ENCODE measurements at regions not wholly inside any gene's neighbourhood (a gene's known extent, or its start where the extent isn't known, plus 50 kb on each side); places are given as distances from the start of the nearest gene placed in this dataset.

DNA sequence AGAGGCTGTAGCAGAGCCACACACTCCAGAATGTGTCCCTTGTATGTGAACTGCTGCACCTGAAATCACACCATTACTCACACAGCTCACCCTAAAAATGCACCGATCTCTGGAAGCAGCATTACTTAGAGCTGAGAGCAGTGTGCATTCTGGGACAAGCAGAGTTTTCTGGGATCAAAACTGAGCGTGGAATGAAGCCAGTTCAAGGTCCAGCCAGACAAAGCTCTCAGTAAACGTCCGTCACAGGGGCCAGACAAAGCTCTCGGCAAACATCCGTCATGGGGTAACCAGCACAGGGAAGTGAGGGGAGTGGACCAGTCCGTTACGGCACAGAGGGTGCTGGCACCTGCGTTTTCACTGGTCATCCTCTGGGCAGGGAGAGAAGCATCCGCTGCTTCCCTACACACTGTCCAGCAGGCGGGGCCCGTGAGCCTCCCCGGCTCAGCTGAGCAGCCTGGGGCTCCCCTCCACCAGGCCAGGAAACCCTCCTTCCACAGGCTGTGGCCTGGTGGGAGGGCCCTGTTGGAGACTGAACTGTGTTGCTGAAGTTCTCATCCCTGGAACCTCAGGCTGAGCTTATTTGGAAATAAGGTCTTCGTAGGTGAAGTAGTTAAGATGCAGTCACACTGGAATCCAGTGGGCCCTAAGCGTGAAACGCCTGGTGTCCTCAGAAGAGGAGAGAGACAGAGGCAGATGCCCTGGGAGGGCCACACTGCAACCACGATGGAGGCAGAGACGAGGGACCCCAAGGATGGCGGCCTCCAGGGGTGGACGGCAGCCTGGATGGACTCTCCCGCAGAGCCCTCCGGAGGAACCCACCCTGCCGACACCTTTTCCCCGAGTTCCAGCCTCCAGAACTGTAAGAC lies 883.9 kb downstream of the BRD1 start (continued):
- TF ChIP-seq, protein P1, sequence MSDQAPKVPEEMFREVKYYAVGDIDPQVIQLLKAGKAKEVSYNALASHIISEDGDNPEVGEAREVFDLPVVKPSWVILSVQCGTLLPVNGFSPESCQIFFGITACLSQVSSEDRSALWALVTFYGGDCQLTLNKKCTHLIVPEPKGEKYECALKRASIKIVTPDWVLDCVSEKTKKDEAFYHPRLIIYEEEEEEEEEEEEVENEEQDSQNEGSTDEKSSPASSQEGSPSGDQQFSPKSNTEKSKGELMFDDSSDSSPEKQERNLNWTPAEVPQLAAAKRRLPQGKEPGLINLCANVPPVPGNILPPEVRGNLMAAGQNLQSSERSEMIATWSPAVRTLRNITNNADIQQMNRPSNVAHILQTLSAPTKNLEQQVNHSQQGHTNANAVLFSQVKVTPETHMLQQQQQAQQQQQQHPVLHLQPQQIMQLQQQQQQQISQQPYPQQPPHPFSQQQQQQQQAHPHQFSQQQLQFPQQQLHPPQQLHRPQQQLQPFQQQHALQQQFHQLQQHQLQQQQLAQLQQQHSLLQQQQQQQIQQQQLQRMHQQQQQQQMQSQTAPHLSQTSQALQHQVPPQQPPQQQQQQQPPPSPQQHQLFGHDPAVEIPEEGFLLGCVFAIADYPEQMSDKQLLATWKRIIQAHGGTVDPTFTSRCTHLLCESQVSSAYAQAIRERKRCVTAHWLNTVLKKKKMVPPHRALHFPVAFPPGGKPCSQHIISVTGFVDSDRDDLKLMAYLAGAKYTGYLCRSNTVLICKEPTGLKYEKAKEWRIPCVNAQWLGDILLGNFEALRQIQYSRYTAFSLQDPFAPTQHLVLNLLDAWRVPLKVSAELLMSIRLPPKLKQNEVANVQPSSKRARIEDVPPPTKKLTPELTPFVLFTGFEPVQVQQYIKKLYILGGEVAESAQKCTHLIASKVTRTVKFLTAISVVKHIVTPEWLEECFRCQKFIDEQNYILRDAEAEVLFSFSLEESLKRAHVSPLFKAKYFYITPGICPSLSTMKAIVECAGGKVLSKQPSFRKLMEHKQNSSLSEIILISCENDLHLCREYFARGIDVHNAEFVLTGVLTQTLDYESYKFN (CRISPR knock-in tag; conservative IDR thresholded peaks at IDR 0.05), result peak; percentile 97
- TF ChIP-seq NR2C2 (CRISPR knock-in tag; IDR thresholded peaks at IDR 0.05; ENCODE audit: borderline replicate concordance), result 0 out of 2 replicates have a peak, but pooled peaks have one; percentile 56
- TF ChIP-seq, protein P2, sequence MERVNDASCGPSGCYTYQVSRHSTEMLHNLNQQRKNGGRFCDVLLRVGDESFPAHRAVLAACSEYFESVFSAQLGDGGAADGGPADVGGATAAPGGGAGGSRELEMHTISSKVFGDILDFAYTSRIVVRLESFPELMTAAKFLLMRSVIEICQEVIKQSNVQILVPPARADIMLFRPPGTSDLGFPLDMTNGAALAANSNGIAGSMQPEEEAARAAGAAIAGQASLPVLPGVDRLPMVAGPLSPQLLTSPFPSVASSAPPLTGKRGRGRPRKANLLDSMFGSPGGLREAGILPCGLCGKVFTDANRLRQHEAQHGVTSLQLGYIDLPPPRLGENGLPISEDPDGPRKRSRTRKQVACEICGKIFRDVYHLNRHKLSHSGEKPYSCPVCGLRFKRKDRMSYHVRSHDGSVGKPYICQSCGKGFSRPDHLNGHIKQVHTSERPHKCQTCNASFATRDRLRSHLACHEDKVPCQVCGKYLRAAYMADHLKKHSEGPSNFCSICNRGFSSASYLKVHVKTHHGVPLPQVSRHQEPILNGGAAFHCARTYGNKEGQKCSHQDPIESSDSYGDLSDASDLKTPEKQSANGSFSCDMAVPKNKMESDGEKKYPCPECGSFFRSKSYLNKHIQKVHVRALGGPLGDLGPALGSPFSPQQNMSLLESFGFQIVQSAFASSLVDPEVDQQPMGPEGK (CRISPR knock-in tag; IDR thresholded peaks at IDR 0.05), result peak; percentile 75
- TF ChIP-seq, protein P3, sequence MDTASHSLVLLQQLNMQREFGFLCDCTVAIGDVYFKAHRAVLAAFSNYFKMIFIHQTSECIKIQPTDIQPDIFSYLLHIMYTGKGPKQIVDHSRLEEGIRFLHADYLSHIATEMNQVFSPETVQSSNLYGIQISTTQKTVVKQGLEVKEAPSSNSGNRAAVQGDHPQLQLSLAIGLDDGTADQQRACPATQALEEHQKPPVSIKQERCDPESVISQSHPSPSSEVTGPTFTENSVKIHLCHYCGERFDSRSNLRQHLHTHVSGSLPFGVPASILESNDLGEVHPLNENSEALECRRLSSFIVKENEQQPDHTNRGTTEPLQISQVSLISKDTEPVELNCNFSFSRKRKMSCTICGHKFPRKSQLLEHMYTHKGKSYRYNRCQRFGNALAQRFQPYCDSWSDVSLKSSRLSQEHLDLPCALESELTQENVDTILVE (CRISPR knock-in tag; IDR thresholded peaks at IDR 0.05), result peak; percentile 78; the same call in 1 of the 2 replicates
- TF ChIP-seq ZFP36L2 (CRISPR knock-in tag; IDR thresholded peaks at IDR 0.05), result no peak
- no peak for TF ChIP-seq HOXD1 (CRISPR knock-in tag; IDR thresholded peaks at IDR 0.05)
- TF ChIP-seq ZNF33B (CRISPR knock-in tag; IDR thresholded peaks at IDR 0.05), result no peak
- TF ChIP-seq, protein P4, sequence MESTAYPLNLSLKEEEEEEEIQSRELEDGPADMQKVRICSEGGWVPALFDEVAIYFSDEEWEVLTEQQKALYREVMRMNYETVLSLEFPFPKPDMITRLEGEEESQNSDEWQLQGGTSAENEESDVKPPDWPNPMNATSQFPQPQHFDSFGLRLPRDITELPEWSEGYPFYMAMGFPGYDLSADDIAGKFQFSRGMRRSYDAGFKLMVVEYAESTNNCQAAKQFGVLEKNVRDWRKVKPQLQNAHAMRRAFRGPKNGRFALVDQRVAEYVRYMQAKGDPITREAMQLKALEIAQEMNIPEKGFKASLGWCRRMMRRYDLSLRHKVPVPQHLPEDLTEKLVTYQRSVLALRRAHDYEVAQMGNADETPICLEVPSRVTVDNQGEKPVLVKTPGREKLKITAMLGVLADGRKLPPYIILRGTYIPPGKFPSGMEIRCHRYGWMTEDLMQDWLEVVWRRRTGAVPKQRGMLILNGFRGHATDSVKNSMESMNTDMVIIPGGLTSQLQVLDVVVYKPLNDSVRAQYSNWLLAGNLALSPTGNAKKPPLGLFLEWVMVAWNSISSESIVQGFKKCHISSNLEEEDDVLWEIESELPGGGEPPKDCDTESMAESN (CRISPR knock-in tag; conservative IDR thresholded peaks at IDR 0.05), result peak; percentile 38; the same call in 1 of the 2 replicates
- TF ChIP-seq ZNF747 (CRISPR knock-in tag; IDR thresholded peaks at IDR 0.05; ENCODE audit: borderline replicate concordance), result peak; percentile 89
- peak; percentile 35; the same call in 1 of the 2 replicates for TF ChIP-seq SP5 (CRISPR knock-in tag; IDR thresholded peaks at IDR 0.05; ENCODE audit: borderline replicate concordance, low read depth)
- 0 out of 2 replicates have a peak, but pooled peaks have one; percentile 44 for TF ChIP-seq SP140L (CRISPR knock-in tag; IDR thresholded peaks at IDR 0.05; ENCODE audit: borderline replicate concordance)
- TF ChIP-seq, protein P5, sequence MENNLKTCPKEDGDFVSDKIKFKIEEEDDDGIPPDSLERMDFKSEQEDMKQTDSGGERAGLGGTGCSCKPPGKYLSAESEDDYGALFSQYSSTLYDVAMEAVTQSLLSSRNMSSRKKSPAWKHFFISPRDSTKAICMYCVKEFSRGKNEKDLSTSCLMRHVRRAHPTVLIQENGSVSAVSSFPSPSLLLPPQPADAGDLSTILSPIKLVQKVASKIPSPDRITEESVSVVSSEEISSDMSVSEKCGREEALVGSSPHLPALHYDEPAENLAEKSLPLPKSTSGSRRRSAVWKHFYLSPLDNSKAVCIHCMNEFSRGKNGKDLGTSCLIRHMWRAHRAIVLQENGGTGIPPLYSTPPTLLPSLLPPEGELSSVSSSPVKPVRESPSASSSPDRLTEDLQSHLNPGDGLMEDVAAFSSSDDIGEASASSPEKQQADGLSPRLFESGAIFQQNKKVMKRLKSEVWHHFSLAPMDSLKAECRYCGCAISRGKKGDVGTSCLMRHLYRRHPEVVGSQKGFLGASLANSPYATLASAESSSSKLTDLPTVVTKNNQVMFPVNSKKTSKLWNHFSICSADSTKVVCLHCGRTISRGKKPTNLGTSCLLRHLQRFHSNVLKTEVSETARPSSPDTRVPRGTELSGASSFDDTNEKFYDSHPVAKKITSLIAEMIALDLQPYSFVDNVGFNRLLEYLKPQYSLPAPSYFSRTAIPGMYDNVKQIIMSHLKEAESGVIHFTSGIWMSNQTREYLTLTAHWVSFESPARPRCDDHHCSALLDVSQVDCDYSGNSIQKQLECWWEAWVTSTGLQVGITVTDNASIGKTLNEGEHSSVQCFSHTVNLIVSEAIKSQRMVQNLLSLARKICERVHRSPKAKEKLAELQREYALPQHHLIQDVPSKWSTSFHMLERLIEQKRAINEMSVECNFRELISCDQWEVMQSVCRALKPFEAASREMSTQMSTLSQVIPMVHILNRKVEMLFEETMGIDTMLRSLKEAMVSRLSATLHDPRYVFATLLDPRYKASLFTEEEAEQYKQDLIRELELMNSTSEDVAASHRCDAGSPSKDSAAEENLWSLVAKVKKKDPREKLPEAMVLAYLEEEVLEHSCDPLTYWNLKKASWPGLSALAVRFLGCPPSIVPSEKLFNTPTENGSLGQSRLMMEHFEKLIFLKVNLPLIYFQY (CRISPR knock-in tag; IDR thresholded peaks at IDR 0.05; ENCODE audit: borderline replicate concordance), result peak; percentile 56; the same call in 1 of the 2 replicates
- peak; percentile 86; the same call in 1 of the 2 replicates for TF ChIP-seq MZF1 (CRISPR knock-in tag; IDR thresholded peaks at IDR 0.05; ENCODE audit: borderline replicate concordance)
- no peak; the same call in 1 of the 2 replicates for TF ChIP-seq NFIC (IDR thresholded peaks at IDR 0.05; ENCODE audit: low read length)
- no peak for TF ChIP-seq SP1 (IDR thresholded peaks at IDR 0.05)
- TF ChIP-seq SP1 (CRISPR knock-in tag; IDR thresholded peaks at IDR 0.05), result peak; percentile 26; the same call in 1 of the 2 replicates

Data from HepG2 (cell line).